GM18507 (cell line): ENCODE measurements at regions not wholly inside any gene's neighbourhood (a gene's known extent, or its start where the extent isn't known, plus 50 kb on each side); places are given as distances from the start of the nearest gene placed in this dataset.

Source experiments
- DNase-seq: peaks from one replicate; pipeline ENCODE4 v3.0.0; 2011; ENCODE audit warnings: low read depth; ENCODE audit not compliant: insufficient read length; ENCODE audit errors: extremely low spot score
- FAIRE-seq: peaks from 2 replicates; lab custom pipeline; 2011; peaks lifted over from hg19 to GRCh38; lab: Jason Lieb, UNC

- no peak for FAIRE-seq
- no peak for DNase-seq
Measured at GRCh38 chr10:113284635-113285034, 268.2 kb upstream of the HABP2 start.

- no peak for FAIRE-seq
- no peak for DNase-seq
Measured at GRCh38 chr10:113285305-113285704, 267.5 kb upstream of the HABP2 start.

GRCh38 chr10:113287592-113287991 is 265.3 kb upstream of the HABP2 start:
- DNase-seq = no peak
- FAIRE-seq = no peak

GRCh38 chr10:113290137-113290536 is 262.7 kb upstream of the HABP2 start:
- no peak for FAIRE-seq

GRCh38 chr10:113291413-113291812 is 261.4 kb upstream of the HABP2 start:
- DNase-seq = no peak
- no peak for FAIRE-seq

More at GRCh38 chr10:113290137-113290536, 262.7 kb upstream of the HABP2 start:
- DNase-seq = no peak

- FAIRE-seq = no peak
- no peak for DNase-seq
Measured at GRCh38 chr10:113292086-113292485, 260.8 kb upstream of the HABP2 start.

DNA sequence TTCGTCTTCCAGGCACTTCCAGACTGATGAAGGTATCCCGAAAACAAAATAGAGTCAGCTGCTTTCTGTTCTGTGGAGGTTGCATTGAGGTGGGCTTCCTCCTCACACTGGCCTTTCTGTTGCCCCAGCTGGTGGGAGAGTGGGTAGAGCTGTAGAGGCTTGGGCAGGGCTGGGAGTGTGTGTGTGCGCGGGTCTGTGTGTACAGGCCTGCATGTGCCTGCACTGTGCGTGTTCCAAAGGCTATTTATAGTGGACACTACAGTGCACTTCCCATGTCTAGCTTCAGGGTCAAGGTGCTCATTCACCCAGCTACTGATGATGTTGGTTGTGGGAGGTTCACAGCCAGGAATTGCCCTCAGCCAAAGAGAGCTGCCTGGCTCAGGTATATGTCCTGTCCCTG is 260.1 kb upstream of the HABP2 start:
- no peak for DNase-seq
- FAIRE-seq = no peak

DNA sequence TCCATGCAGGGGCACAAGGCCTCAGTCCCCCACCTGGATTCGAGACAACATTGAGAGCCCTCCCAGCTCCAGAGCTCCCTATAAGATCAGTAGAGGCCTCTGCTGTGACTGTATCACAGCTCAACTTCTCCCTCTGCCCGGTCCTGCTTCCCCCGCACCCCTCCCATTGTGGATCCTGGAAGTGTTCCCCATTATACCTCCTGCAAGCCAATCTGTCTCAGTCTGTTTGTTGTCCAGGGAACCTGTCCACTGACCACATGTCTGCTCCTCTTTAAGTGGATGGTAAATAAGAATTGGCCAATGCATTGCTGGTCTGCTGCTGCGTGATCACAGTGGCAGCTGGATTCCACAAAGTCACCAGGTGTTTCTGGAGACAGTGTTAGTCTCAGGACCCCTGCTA is 259.7 kb upstream of the HABP2 start:
- no peak for FAIRE-seq
- DNase-seq = no peak

DNA sequence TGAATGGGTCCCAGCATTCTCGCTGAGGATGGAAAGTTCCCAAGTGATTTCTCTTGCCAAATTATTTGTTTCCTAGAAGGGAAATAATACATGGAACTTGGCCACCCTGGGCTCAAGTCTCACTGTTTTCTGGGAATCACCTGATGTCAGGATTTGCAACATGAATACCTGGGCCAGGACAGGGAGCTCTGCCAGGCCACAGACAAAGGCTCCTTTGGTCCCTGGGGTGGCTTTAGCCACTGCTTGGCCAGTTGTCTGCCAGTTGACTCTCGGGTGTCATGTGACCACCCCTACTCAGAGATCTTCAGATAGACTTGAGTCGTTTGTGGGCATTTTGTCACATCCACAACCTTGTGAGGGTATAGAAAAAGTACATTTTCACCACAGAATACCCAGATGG is 258.0 kb upstream of the HABP2 start:
- DNase-seq (no peak), FAIRE-seq (no peak)

GRCh38 chr10:113297226-113297625 is 255.6 kb upstream of the HABP2 start:
- FAIRE-seq = no peak

GRCh38 chr10:113298616-113299015 is 254.2 kb upstream of the HABP2 start:
- DNase-seq (no peak), FAIRE-seq (no peak)

More at GRCh38 chr10:113297226-113297625, 255.6 kb upstream of the HABP2 start:
- no peak for DNase-seq

DNA sequence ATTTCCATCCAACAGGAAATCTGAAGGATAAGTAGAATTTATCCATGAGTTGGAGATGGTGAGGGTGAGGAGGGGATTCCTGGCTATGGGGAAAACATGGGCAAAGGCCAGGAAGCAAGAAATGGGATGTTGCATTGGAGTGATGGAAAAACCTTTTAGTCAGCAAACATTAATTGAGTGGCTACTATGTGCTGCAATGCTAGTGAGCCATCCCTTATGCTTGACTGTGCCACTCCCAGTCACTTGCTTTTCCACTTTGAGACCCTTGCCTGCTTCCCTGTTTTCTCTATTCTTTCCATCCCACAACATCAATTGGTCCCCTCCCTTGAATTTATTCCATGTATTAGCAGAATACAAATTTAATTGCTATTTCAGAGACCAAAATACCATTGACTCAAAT is 252.7 kb upstream of the HABP2 start:
- DNase-seq (no peak), FAIRE-seq (no peak)

- FAIRE-seq = peak; percentile 21
- no peak for DNase-seq
Measured at GRCh38 chr10:113300617-113301016, 252.2 kb upstream of the HABP2 start.

- no peak for DNase-seq
- no peak for FAIRE-seq
Measured at GRCh38 chr10:113301342-113301984, 251.4 kb upstream of the HABP2 start.

- DNase-seq (no peak), FAIRE-seq (no peak)
Measured at GRCh38 chr10:113302062-113302461, 250.8 kb upstream of the HABP2 start.

GRCh38 chr10:113303544-113304146 is 249.2 kb upstream of the HABP2 start:
- FAIRE-seq (no peak), DNase-seq (no peak)

DNA sequence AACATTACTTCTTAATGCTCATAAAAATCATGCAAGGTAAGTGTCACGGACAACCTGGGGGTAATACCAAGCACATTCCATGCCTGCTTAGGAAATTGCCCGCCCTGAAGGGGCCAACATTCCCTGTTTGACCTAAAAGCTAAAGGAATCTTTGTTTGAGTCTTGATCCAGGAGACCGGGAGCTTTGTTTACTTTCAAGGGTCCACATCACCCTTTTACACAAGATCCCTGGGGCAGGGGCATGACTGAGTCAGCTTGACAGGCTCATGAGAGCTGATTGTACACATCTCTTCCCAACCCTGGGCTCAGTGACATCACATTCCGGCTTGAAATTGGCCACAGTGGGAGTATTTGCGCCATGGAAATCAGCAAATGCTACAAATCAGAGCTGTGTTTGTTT is 248.1 kb upstream of the HABP2 start:
- DNase-seq (no peak), FAIRE-seq (no peak)

GRCh38 chr10:113305871-113306270 is 247.0 kb upstream of the HABP2 start:
- FAIRE-seq (no peak), DNase-seq (no peak)

DNA sequence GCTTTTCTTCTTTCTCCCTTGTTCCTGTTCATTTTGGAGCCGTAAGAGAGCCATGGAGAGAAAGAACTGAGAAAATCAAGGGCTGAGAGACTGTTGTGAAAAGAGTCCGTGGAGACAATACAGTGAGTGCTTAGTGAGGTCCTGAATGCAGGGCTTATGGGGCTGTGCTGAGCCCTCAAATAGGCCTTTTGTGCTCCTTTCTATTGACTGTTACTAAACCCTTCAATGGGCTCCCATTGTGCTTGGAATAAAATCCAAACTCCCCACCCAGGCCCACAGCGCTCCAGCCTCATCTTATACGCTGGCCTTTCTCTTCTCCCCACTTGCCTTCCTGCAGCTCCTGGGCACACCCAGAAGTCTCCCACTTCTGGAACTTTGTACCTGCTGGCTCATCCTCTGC is 243.1 kb upstream of the HABP2 start:
- FAIRE-seq (no peak), DNase-seq (no peak)

GRCh38 chr10:113310347-113310746 is 242.5 kb upstream of the HABP2 start:
- DNase-seq = no peak
- no peak for FAIRE-seq

GRCh38 chr10:113313048-113313602 is 239.7 kb upstream of the HABP2 start:
- DNase-seq (no peak), FAIRE-seq (no peak)
